ENCODE measurements at regions not wholly inside any gene's neighbourhood (a gene's known extent, or its start where the extent isn't known, plus 50 kb on each side); places are given as distances from the start of the nearest gene placed in this dataset.

DNA sequence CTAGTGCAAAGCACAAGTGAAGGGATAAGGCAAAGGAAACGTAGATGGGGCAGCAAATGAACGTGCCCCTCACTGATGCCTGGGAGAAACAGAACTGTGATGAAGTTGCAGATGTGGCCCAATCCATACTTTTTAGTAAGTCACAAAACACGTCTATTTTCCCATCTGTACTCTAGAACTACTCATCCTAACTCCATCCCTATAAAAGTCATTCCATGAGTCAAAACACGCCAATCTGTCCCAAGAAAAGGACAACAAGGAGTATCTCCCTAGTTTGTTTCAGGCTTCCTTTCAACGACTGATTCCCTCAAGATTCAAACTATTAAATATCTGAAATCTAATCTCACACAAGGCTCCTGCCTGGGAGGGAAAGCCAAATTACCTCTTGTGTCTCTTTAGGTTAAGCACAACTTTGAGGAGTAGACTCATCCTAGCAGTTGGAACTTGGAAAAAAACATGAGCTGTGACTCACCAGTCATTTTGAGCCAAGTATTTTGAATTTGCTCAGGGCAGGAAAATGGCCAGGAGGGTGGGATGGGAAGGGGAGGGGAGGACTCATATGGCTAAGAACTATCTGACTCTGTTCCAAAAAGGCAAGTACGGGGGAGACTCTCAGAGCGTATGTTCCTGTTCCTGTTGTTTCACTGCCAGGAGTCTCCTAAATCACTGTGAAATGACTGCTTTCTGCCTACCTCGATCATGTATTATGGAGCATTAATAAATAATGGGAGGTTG lies 214.5 kb upstream of the CAMK1G start:
- no peaks in the 10 kb centered on the region for H3K36me3 ChIP-seq
- H3K9me3 ChIP-seq: no peaks in the 10 kb centered on the region
- peak in 2 of 4 donors; percentile 25 to 69 for DNase-seq
- H3K27ac ChIP-seq: no peak overlapping the region
- no peak overlapping the region for H3K4me3 ChIP-seq
- ATAC-seq: peak; percentile 60
- TF ChIP-seq, protein P1, sequence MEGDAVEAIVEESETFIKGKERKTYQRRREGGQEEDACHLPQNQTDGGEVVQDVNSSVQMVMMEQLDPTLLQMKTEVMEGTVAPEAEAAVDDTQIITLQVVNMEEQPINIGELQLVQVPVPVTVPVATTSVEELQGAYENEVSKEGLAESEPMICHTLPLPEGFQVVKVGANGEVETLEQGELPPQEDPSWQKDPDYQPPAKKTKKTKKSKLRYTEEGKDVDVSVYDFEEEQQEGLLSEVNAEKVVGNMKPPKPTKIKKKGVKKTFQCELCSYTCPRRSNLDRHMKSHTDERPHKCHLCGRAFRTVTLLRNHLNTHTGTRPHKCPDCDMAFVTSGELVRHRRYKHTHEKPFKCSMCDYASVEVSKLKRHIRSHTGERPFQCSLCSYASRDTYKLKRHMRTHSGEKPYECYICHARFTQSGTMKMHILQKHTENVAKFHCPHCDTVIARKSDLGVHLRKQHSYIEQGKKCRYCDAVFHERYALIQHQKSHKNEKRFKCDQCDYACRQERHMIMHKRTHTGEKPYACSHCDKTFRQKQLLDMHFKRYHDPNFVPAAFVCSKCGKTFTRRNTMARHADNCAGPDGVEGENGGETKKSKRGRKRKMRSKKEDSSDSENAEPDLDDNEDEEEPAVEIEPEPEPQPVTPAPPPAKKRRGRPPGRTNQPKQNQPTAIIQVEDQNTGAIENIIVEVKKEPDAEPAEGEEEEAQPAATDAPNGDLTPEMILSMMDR (IDR thresholded peaks at IDR 0.05): no peak
- no peaks in the 10 kb centered on the region for H3K27me3 ChIP-seq
- intact Hi-C loops (cut with DNase I): no loop called here
- H3K4me1 ChIP-seq: no peaks in the 10 kb centered on the region

DNA sequence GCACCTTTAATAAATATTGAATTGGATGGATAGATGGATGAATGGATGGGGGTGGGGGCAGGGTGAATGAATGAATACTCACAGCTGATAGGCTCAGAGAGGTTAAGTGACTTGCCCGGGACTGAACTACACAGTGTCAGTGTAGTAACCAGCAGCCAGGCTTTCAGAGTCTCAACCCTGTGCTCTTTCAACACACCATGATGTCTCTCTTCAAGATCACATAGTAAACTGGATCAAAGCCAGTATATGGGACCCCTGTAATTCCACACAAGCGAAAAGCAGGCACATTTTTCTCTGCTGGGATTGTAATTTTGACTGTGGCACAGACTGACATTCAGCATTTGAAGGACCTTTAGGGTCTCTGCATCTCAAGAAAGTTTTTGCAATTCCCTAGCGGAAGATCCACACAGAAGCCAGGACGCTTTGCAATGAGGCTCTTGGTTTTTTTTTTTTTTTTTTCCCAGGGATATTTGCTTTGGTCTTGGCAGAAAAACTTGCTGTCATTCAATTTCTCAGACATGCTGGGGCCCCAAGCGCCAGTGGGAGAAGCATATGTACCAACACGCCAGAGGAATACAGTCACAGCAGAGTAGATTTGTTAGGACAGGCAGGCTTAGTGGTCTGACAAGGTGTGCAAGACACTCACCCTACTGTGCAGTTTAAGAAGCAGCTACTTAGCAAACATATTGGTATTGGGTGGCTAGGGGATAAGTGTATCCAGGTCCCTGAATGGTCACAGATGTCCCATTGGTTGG lies 213.1 kb upstream of the CAMK1G start:
- intact Hi-C loops (cut with DNase I): no loop called here
- Histone ChIP-seq H3K27ac (no peak overlapping the region), H3K36me3 (no peaks in the 10 kb centered on the region), H3K4me3 (no peak overlapping the region), H3K4me1 (no peaks in the 10 kb centered on the region), H3K9me3 (no peaks in the 10 kb centered on the region), H3K27me3 (no peaks in the 10 kb centered on the region)
- DNase-seq (no peak), ATAC-seq (no peak)
- TF ChIP-seq, protein P1 (IDR thresholded peaks at IDR 0.05): no peak

DNA sequence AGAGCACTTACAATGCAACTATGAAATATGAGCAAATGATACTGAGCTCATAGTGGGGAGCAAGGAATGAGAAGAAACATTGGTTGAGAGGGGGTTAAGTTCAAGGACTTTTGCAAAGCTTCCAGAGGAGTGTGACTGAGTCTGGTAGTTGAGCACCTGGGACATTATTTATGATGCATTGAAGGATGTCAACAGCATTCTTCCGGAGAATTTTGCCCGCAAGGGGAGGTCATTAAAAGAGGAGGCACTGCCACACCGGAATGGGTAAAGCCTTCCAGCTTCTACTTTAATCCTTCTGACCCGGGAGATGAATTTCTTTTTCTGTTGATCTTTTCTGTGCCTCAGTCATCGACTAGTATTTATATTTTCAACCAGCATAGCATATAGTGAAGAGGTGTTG lies 208.4 kb upstream of the CAMK1G start:
- no peak for DNase-seq

GRCh38 chr1:209375671-209376365 lies 207.7 kb upstream of the CAMK1G start:
- Histone ChIP-seq H3K4me3 (no peak overlapping the region), H3K9me3 (no peaks in the 10 kb centered on the region), H3K27ac (no peak overlapping the region), H3K4me1 (no peaks in the 10 kb centered on the region), H3K27me3 (no peaks in the 10 kb centered on the region), H3K36me3 (no peaks in the 10 kb centered on the region)
- intact Hi-C loops (cut with DNase I): no loop called here
- DNase-seq (no peak), ATAC-seq (no peak)
- TF ChIP-seq, protein P1 (IDR thresholded peaks at IDR 0.05): no peak

More for the DNA sequence above, 208.4 kb upstream of the CAMK1G start:
- no peaks in the 10 kb centered on the region for H3K27me3 ChIP-seq
- TF ChIP-seq, protein P1 (IDR thresholded peaks at IDR 0.05): no peak
- H3K4me3 ChIP-seq: no peak overlapping the region
- H3K4me1 ChIP-seq: no peaks in the 10 kb centered on the region
- no peaks in the 10 kb centered on the region for H3K36me3 ChIP-seq
- intact Hi-C loops (cut with DNase I): no loop called here
- H3K27ac ChIP-seq: no peak overlapping the region
- ATAC-seq: no peak
- no peaks in the 10 kb centered on the region for H3K9me3 ChIP-seq

- Histone ChIP-seq H3K27me3 (no peaks in the 10 kb centered on the region), H3K4me1 (no peaks in the 10 kb centered on the region), H3K4me3 (no peak overlapping the region), H3K27ac (no peak overlapping the region), H3K36me3 (no peaks in the 10 kb centered on the region), H3K9me3 (no peaks in the 10 kb centered on the region)
- TF ChIP-seq, protein P1 (IDR thresholded peaks at IDR 0.05): no peak
- no peak for DNase-seq
- no peak for ATAC-seq
- intact Hi-C loops (cut with DNase I): no loop called here
Observed at GRCh38 chr1:209376774-209377173, 206.7 kb upstream of the CAMK1G start.

Data from left lung (tissue), 4 donors.